A673 (cell line): ENCODE measurements at regions not wholly inside any gene's neighbourhood (a gene's known extent, or its start where the extent isn't known, plus 50 kb on each side); places are given as distances from the start of the nearest gene placed in this dataset.

Source experiments
- CTCF ChIP-seq: fragments of 300-800, 200-600 bp; sonication (generic); conservative IDR thresholded peaks from 2 replicates; pipeline ENCODE4 v1.5.1; 2017; ENCODE audit warnings: low read depth, mild to moderate bottlenecking, antibody characterized with exemption, low read length, moderate library complexity, mixed read lengths
- EZH2 ChIP-seq: fragments of 200-600 bp; sonication (generic); IDR thresholded peaks from 2 replicates; pipeline ENCODE4 v1.6.1; 2017; ENCODE audit warnings: borderline replicate concordance, low read depth, mild to moderate bottlenecking, mixed read lengths, antibody characterized with exemption, low read length; ENCODE audit not compliant: poor library complexity, severe bottlenecking

GRCh38 chr14:96931751-96932150 lies 134.6 kb downstream of the VRK1 start:
- no peak for TF ChIP-seq CTCF
- TF ChIP-seq EZH2, result no peak
